Adrenal gland (tissue), 9 donors: ENCODE measurements at regions not wholly inside any gene's neighbourhood (a gene's known extent, or its start where the extent isn't known, plus 50 kb on each side); places are given as distances from the start of the nearest gene placed in this dataset.

Source experiments
- DNase-seq, 7 donors: peaks; one replicate each; pipeline ENCODE4 v3.0.0-alpha.2; 2019 to 2020
- H3K27ac ChIP-seq, 5 donors: fragments of 200-600 bp; sonication (generic) in 4 of 5; 1 replicate in 3 of 5; 2 replicates in 2 of 5; pipeline versions ENCODE4 v1.5.1 to v1.8.0; 2016 to 2020; ENCODE audit warnings: mild to moderate bottlenecking in 1 of 5
- H3K27me3 ChIP-seq: fragments of 200-600 bp; 2 replicates; pipeline ENCODE4 v1.8.0; 2021
- H3K36me3 ChIP-seq, 2 donors: fragments of 200-600 bp; replicated peaks in 1 of 2; 1 replicate in 1 of 2; 2 replicates in 1 of 2; pipeline versions ENCODE4 v1.5.1 to v1.8.0; 2018 to 2022
- H3K4me1 ChIP-seq, 2 donors: fragments of 200-600 bp; replicated peaks in 1 of 2; 1 replicate in 1 of 2; 2 replicates in 1 of 2; pipeline versions ENCODE4 v1.5.1 to v1.8.0; 2018 to 2021
- H3K4me3 ChIP-seq, 4 donors: fragments of 200-600 bp; sonication (generic) in 3 of 4; one replicate each; pipeline ENCODE4 v1.5.1; 2016 to 2018
- H3K9me3 ChIP-seq, 3 donors: fragments of 200-600 bp; sonication (generic) in 1 of 3; replicated peaks in 1 of 3; 1 replicate in 2 of 3; 2 replicates in 1 of 3; pipeline versions ENCODE4 v1.5.1 to v1.8.0; 2016 to 2021
- CTCF ChIP-seq, 6 experiments: fragments of 450-650 bp in 4 of 6; fragments of 200-600 bp in 2 of 6; sonication (generic) in 1 of 6; IDR thresholded peaks; 1 replicate in 5 of 6; 2 replicates in 1 of 6; pipeline versions ENCODE4 v1.5.1 to v1.8.0; 2016 to 2021; ENCODE audit warnings: antibody characterized with exemption in 6 of 6, mild to moderate bottlenecking in 2 of 6, moderate library complexity in 1 of 6
- POLR2A ChIP-seq, 2 donors: fragments of 450-650 bp; IDR thresholded peaks; one replicate each; pipeline ENCODE4 v1.6.1; 2017; ENCODE audit warnings: antibody characterized with exemption in 2 of 2, mild to moderate bottlenecking in 2 of 2, moderate library complexity in 1 of 2
- WGBS, 4 donors: extraction: QIAGEN DNeasy Blood & Tissue Kit in 2 of 4; methylation state at CpG; one replicate each; pipeline versions ENCODE4 v1.1.5 to v1.1.7; 2013 to 2017; 5-methylcytosine and 5-hydroxymethylcytosine counted together
- intact Hi-C, 2 donors: fragments of 100-400 bp; cut with DNase I; formaldehyde crosslinking; loops; one replicate each; pipeline versions ENCODE4 v1.14.1 to v1.15.0; 2022 to 2023
- donor health status: healthy with polysubstance abuse.
- donor health status: Bipolar disorder and iron deficiency.
- donor health status: DM: yes; HTN: yes; CAD: no.
- donor health status: DM: no; HTN: no; CAD: no.
- donor health status: DM: no; HTN: no; CAD: no.

DNA sequence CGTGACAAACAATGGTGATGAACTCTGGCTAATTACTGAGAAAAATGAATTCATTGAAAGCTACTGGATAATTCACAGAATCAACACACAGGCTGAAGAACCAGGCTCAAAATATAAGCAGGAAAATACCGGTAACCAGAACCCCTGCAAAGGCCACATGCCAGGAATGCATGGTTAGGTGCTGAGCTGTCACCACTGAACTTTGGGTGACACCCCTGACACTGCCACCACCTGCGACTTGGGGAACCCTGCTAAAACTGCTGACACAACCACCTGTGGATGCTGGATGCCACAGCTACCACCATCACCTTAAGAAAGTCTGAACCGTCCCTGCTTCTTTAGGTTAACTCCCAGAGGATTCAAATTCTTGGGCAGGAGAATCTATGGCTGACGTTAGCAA is 72.0 kb upstream of the NR4A3 start:
- no peak overlapping the region for H3K27ac ChIP-seq
- intact Hi-C loops: loop anchor here in 1 of 2 donors (10.0 kb wide), 1 partner anchor 55 kb away; no protein-coding TSS in a partner anchor
- TF ChIP-seq POLR2A (IDR thresholded peaks at IDR 0.05): no peak
- no peak for TF ChIP-seq CTCF (IDR thresholded peaks at IDR 0.05)
- no peak overlapping the region for H3K4me3 ChIP-seq
- H3K4me1 ChIP-seq: no peaks in the 10 kb centered on the region
- no peaks in the 10 kb centered on the region for H3K27me3 ChIP-seq
- WGBS, 4 donors: 81 to 96% (median 95%) methylated on average over 2 to 5 of the region's 5 CpGs
- H3K36me3 ChIP-seq: no peaks in the 10 kb centered on the region
- no peak for DNase-seq
- H3K9me3 ChIP-seq: no peaks in the 10 kb centered on the region

GRCh38 chr9:99750526-99750925 is 71.2 kb upstream of the NR4A3 start:
- intact Hi-C loops: loop anchor here in 1 of 2 donors (10.0 kb wide), 1 partner anchor 56 kb away; no protein-coding TSS in a partner anchor
- no peaks in the 10 kb centered on the region for H3K9me3 ChIP-seq

DNA sequence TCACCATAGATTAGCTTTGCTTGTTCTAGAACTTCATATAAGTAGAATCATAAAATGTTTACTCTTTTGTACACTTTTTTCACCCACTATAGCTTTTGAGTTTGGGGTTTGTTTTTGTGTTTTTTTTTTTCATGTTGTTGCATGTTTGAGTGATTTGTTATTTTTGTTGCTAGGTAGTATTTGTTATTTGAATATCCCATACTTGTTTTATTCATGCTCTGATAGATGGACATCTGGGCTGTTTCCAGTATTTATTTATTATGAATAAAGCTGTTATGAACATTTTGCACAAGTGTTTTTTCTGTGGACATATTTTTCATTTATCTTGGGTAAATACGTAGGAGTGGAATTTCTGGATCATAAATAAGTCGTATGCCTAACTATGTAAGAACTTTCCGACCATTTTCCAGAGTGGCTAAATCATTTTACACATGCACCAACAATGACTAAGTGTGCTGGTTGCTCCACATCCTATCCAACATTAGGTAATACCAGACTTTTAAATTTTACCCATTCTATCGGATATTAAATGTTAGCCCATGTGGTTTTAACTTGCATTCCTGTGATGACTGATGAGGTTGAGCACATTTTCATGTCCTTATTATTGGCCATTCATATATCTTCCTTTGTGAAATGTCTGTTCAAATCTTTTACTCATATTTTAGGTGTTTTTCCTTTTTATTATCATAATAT is 69.1 kb upstream of the NR4A3 start:
- no peak for TF ChIP-seq CTCF (IDR thresholded peaks at IDR 0.05)
- no peak for TF ChIP-seq POLR2A (IDR thresholded peaks at IDR 0.05)
- H3K36me3 ChIP-seq: no peaks in the 10 kb centered on the region
- intact Hi-C loops: loop anchor here in 1 of 2 donors (10.0 kb wide), 1 partner anchor 58 kb away; no protein-coding TSS in a partner anchor
- H3K4me1 ChIP-seq: no peaks in the 10 kb centered on the region
- 74 to 89% (median 82%) methylated on average over 4 of the region's 4 CpGs for WGBS, 4 donors
- no peak for DNase-seq
- H3K27ac ChIP-seq: no peak overlapping the region
- no peak overlapping the region for H3K4me3 ChIP-seq
- no peaks in the 10 kb centered on the region for H3K27me3 ChIP-seq
- H3K9me3 ChIP-seq: no peaks in the 10 kb centered on the region

More at GRCh38 chr9:99750526-99750925, 71.2 kb upstream of the NR4A3 start:
- no peaks in the 10 kb centered on the region for H3K27me3 ChIP-seq
- H3K4me3 ChIP-seq: no peak overlapping the region
- H3K4me1 ChIP-seq: no peaks in the 10 kb centered on the region
- WGBS, 4 donors: 93 to 98% (median 97%) methylated on average over 6 of the region's 6 CpGs
- no peak overlapping the region for H3K27ac ChIP-seq
- no peaks in the 10 kb centered on the region for H3K36me3 ChIP-seq
- TF ChIP-seq CTCF (IDR thresholded peaks at IDR 0.05): no peak
- TF ChIP-seq POLR2A (IDR thresholded peaks at IDR 0.05): no peak
- no peak for DNase-seq

DNA sequence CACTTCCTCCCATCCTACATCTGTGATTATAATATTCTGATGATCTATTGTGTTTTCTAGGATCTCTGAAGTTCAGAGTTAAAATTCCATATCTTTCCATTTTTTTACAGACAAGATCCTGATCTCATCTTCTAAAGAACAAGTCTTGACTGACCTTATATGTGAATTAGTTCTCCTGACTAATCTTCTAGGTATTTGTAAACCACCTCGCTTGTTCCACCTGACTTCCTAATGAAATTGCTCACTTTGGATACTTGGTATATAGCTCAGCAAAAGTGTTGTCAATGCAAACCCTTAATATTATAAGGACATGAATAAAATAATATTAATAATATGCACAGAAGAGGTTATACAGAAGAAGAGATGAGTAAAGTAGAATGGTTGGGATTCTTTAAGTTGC is 68.2 kb upstream of the NR4A3 start:
- DNase-seq: no peak
- Histone ChIP-seq H3K27ac (no peak overlapping the region), H3K36me3 (no peaks in the 10 kb centered on the region), H3K27me3 (no peaks in the 10 kb centered on the region), H3K9me3 (no peaks in the 10 kb centered on the region), H3K4me3 (no peak overlapping the region), H3K4me1 (no peaks in the 10 kb centered on the region)
- TF ChIP-seq CTCF (IDR thresholded peaks at IDR 0.05) (no peak), POLR2A (IDR thresholded peaks at IDR 0.05) (no peak)
- intact Hi-C loops: loop anchor here in 1 of 2 donors (10.0 kb wide), 1 partner anchor 59 kb away; no protein-coding TSS in a partner anchor
- WGBS, 4 donors: 81 to 94% (median 89%) methylated on average over 1 of the region's 1 CpG
